HL-60 (cell line): ENCODE measurements at regions not wholly inside any gene's neighbourhood (a gene's known extent, or its start where the extent isn't known, plus 50 kb on each side); places are given as distances from the start of the nearest gene placed in this dataset.

Source experiments
- DNase-seq, 2 experiments: peaks; one replicate each; pipeline ENCODE4 v3.0.0-alpha.2; 2010 to 2020; ENCODE audit warnings: low read depth in 1 of 2, low spot score in 1 of 2
- H3K27ac ChIP-seq: fragments of 250-450 bp; sonication (Bioruptor Pico); replicated peaks from 2 replicates; pipeline ENCODE4 v1.5.1; 2020; ENCODE audit warnings: mild to moderate bottlenecking, moderate library complexity
- H3K27me3 ChIP-seq: fragments of 250-450 bp; sonication (Bioruptor Pico); 2 replicates; pipeline ENCODE4 v1.5.1; 2021; ENCODE audit warnings: mild to moderate bottlenecking, moderate library complexity; ENCODE audit not compliant: insufficient read depth, poor library complexity, severe bottlenecking
- H3K4me3 ChIP-seq: replicated peaks from 2 replicates; pipeline ENCODE4 v1.5.1; 2011; ENCODE audit warnings: mild to moderate bottlenecking, control low read depth, low read length; ENCODE audit not compliant: insufficient read depth
- CTCF ChIP-seq: IDR thresholded peaks from one replicate; pipeline ENCODE4 v1.5.1; 2011; ENCODE audit warnings: low read length, control low read depth, inconsistent platforms; ENCODE audit not compliant: insufficient read depth
- GABPA ChIP-seq: IDR thresholded peaks from 2 replicates; pipeline ENCODE4 v1.6.1; 2012; ENCODE audit warnings: low read depth
- POLR2AphosphoS5 ChIP-seq: IDR thresholded peaks from 2 replicates; pipeline ENCODE4 v1.6.1; 2012; ENCODE audit warnings: low read depth
- REST ChIP-seq: IDR thresholded peaks from 2 replicates; pipeline ENCODE4 v1.6.1; 2012; ENCODE audit warnings: low read depth; ENCODE audit not compliant: insufficient replicate concordance
- SPI1 ChIP-seq: IDR thresholded peaks from 2 replicates; pipeline ENCODE4 v1.6.1; 2012; ENCODE audit warnings: low read depth, mild to moderate bottlenecking, borderline replicate concordance

DNA sequence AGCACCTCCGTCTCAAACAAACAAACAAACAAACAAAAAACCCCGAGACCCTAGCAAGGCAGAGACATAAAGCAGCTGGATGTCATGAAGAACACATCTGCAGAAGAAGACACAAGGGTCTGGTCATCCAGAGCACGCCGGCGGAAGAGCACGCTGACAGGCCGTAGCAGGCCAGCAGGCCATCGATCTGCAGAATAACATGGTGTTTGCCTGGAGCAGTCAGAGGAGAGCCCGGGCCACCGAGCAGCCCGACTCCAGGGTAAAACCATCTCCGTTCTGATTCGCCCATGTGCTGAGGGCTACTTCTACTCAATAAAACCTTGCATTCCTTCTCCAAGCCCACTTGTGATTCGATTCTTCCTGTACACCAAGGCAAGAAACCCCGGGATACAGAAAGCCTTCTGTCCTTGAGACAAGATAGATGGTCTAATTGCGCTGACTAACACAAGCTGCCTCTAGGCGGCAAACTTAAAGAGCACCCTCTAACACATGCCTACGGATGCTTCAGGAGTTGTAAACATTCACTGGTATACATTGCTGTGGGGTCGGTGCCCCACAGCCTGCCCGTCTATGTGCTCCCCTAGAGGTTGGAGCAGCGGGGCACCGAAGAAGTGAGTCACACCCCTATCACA, 549.8 kb upstream of the NRXN1 start:
- DNase-seq, result no peak
- no peaks in the 10 kb centered on the region for H3K27me3 ChIP-seq
- no peak overlapping the region for H3K27ac ChIP-seq
- TF ChIP-seq GABPA (no peak), CTCF (no peak), SPI1 (no peak), REST (no peak), POLR2AphosphoS5 (no peak)
- no peak overlapping the region for H3K4me3 ChIP-seq

- H3K27me3 ChIP-seq, result no peaks in the 10 kb centered on the region
- no peak overlapping the region for H3K4me3 ChIP-seq
- H3K27ac ChIP-seq, result no peak overlapping the region
- TF ChIP-seq CTCF (no peak), GABPA (no peak), POLR2AphosphoS5 (no peak), SPI1 (no peak), REST (no peak)
- no peak for DNase-seq
These were observed 547.5 kb upstream of the NRXN1 start for GRCh38 chr2:51579412-51579811.

- DNase-seq, result no peak
- no peak overlapping the region for H3K4me3 ChIP-seq
- no peaks in the 10 kb centered on the region for H3K27me3 ChIP-seq
- H3K27ac ChIP-seq, result no peak overlapping the region
- TF ChIP-seq CTCF (no peak), POLR2AphosphoS5 (no peak), REST (no peak), GABPA (no peak), SPI1 (no peak)
These were observed 543.2 kb upstream of the NRXN1 start for GRCh38 chr2:51575181-51575580.
